Stimulated activated CD4-positive, alpha-beta T cell treated with anti-CD3 and anti-CD28 coated beads, Interleukin-1b, Interleukin-23, amount 100 ng/mL, for 24 hours (primary cell): ENCODE measurements at regions not wholly inside any gene's neighbourhood (a gene's known extent, or its start where the extent isn't known, plus 50 kb on each side); places are given as distances from the start of the nearest gene placed in this dataset.
"Not testable (repeated sequence)": the region's sequence is repeated elsewhere in the genome, so short reads cannot be mapped to it uniquely, and the experiment has no call there.

ENCODE experiments used
- DNase-seq, 4 experiments: peaks; one replicate each; pipeline ENCODE4 v3.0.0-alpha.2; 2020; ENCODE audit warnings: low read depth in 4 of 4, low spot score in 1 of 4

GRCh38 chr17:21550031-21550430, 142.3 kb upstream of the KCNJ18 start:
- DNase-seq = peak in 1 of 4 experiments; percentile 23

GRCh38 chr17:21551081-21551881, 141.0 kb upstream of the KCNJ18 start:
- peak; percentile 64 to 78 (median 71) for DNase-seq

GRCh38 chr17:21558921-21559320, 133.4 kb upstream of the KCNJ18 start:
- not testable (repeated sequence) for DNase-seq

GRCh38 chr17:21564262-21564661, 128.1 kb upstream of the KCNJ18 start:
- DNase-seq = no peak

GRCh38 chr17:21564757-21565156, 127.6 kb upstream of the KCNJ18 start:
- not testable (repeated sequence) for DNase-seq

- not testable (repeated sequence) for DNase-seq
Measured at GRCh38 chr17:21570427-21570826, 121.9 kb upstream of the KCNJ18 start.

GRCh38 chr17:21572148-21572547, 120.2 kb upstream of the KCNJ18 start:
- DNase-seq = not testable (repeated sequence)

- DNase-seq = not testable (repeated sequence)
Measured at GRCh38 chr17:21573271-21573960, 118.9 kb upstream of the KCNJ18 start.

- DNase-seq = peak in 2 of 4 experiments; percentile 19 to 31
Measured at GRCh38 chr17:21573961-21574610, 118.2 kb upstream of the KCNJ18 start.

GRCh38 chr17:21574611-21575255, 117.6 kb upstream of the KCNJ18 start:
- not testable (repeated sequence) for DNase-seq

GRCh38 chr17:21578783-21579182, 113.5 kb upstream of the KCNJ18 start:
- DNase-seq = not testable (repeated sequence)

- no peak for DNase-seq
Measured at GRCh38 chr17:21592774-21593173, 99.5 kb upstream of the KCNJ18 start.

GRCh38 chr17:21593452-21594105, 98.7 kb upstream of the KCNJ18 start:
- not testable (repeated sequence) for DNase-seq

GRCh38 chr17:21595086-21595485, 97.2 kb upstream of the KCNJ18 start:
- no peak for DNase-seq

GRCh38 chr17:21602176-21602575, 90.1 kb upstream of the KCNJ18 start:
- no peak for DNase-seq

- not testable (repeated sequence) for DNase-seq
Measured at GRCh38 chr17:21603292-21603691, 89.0 kb upstream of the KCNJ18 start.

- not testable (repeated sequence) for DNase-seq
Measured at GRCh38 chr17:21611443-21611842, 80.9 kb upstream of the KCNJ18 start.

- not testable (repeated sequence) for DNase-seq
Measured at GRCh38 chr17:21612123-21613070, 79.9 kb upstream of the KCNJ18 start.

- DNase-seq = no peak
Measured at GRCh38 chr17:21613071-21613429, 79.3 kb upstream of the KCNJ18 start.

GRCh38 chr17:21626987-21627386, 65.3 kb upstream of the KCNJ18 start:
- DNase-seq = not testable (repeated sequence)
